Panc1 (cell line): ENCODE measurements at regions not wholly inside any gene's neighbourhood (a gene's known extent, or its start where the extent isn't known, plus 50 kb on each side); places are given as distances from the start of the nearest gene placed in this dataset.

Experiments used
- ATAC-seq: fragments of 200-7000 bp; cut with Tn5 transposase; 2 replicates; pipeline ENCODE4 v1.9.1; 2020; ENCODE audit warnings: mild to moderate bottlenecking, moderate library complexity
- BruUV-seq: library from RNA; stranded (reverse); fragments of 400-500 nt; replicated peaks from 2 replicates; lab custom pipeline; 2021; lab: Mats Ljungman, UMichigan
- CTCF ChIA-PET: fragments of 300-600 bp; sonication (Branson Sonifier 250); formaldehyde crosslinking; loops from one replicate; lab custom pipeline; 2022; ENCODE audit warnings: antibody characterized with exemption; lab: Charles Lee
- POLR2A ChIA-PET: fragments of 300-600 bp; sonication (Branson Sonifier 250); formaldehyde crosslinking; loops from one replicate; lab custom pipeline; 2022; ENCODE audit warnings: antibody characterized with exemption; lab: Charles Lee
- DNase-seq: peaks from one replicate; pipeline ENCODE4 v3.0.0-alpha.2; 2010; ENCODE audit warnings: low read depth, low spot score
- H3K27ac ChIP-seq: 2 replicates; pipeline ENCODE4 v1.5.1; 2011; ENCODE audit warnings: mild to moderate bottlenecking, low read length, inconsistent platforms
- H3K27me3 ChIP-seq: fragments of 200-500 bp; sonication (Bioruptor generic); 2 replicates; pipeline ENCODE4 v1.6.0; 2014; ENCODE audit warnings: low read length, inconsistent platforms; ENCODE audit not compliant: control insufficient read depth, insufficient read depth
- H3K36me3 ChIP-seq: fragments of 200-500 bp; sonication (Bioruptor generic); 2 replicates; pipeline ENCODE4 v1.5.1; 2014; ENCODE audit warnings: inconsistent platforms, mild to moderate bottlenecking, low read length, moderate library complexity; ENCODE audit not compliant: control insufficient read depth, insufficient read depth
- H3K4me1 ChIP-seq: 2 replicates; pipeline ENCODE4 v1.5.1; 2011; ENCODE audit warnings: inconsistent platforms, mild to moderate bottlenecking, low read length, moderate library complexity; ENCODE audit not compliant: control insufficient read depth, insufficient read depth
- H3K4me3 ChIP-seq, 2 experiments: 2 replicates each; pipeline ENCODE4 v1.5.1; 2011 to 2012; ENCODE audit warnings: low read depth in 2 of 2, low read length in 2 of 2, mild to moderate bottlenecking in 2 of 2, inconsistent platforms in 1 of 2, moderate library complexity in 1 of 2
- H3K9me3 ChIP-seq: fragments of 200-500 bp; sonication (Bioruptor generic); 2 replicates; pipeline ENCODE4 v1.5.1; 2014; ENCODE audit warnings: low read depth, mild to moderate bottlenecking, inconsistent platforms, low read length, moderate library complexity; ENCODE audit not compliant: control insufficient read depth, insufficient read depth
- CTCF ChIP-seq: fragments of 450-650 bp; IDR thresholded peaks from 2 replicates; pipeline ENCODE4 v1.5.1; 2017; ENCODE audit warnings: mild to moderate bottlenecking
- POLR2AphosphoS5 ChIP-seq: IDR thresholded peaks from 2 replicates; pipeline ENCODE4 v1.6.1; 2012; ENCODE audit warnings: mild to moderate bottlenecking, low read depth, low read length, moderate library complexity
- SIN3A ChIP-seq: IDR thresholded peaks from 2 replicates; pipeline ENCODE4 v1.6.1; 2012; ENCODE audit warnings: low read depth, mild to moderate bottlenecking, low read length, moderate library complexity, borderline replicate concordance; ENCODE audit not compliant: insufficient read depth
- TCF7L2 ChIP-seq: IDR thresholded peaks from 2 replicates; pipeline ENCODE4 v1.6.1; 2011; ENCODE audit warnings: mild to moderate bottlenecking, low read depth, low read length, inconsistent platforms
- in situ Hi-C: cut with HindIII; loops from 2 replicates; pipeline ENCODE4 v1.10.0; 2016; ENCODE audit warnings: low sequenced_read_pairs, low pct_unique_long_range_greater_than_20kb
- intact Hi-C: fragments of 100-400 bp; cut with micrococcal nuclease; formaldehyde crosslinking; loops from one replicate; pipeline ENCODE4 v1.10.0; 2022; ENCODE audit not compliant: unreplicated experiment
- TF ChIP-seq, protein P1 (sequence below), 2 experiments: IDR thresholded peaks; 2 replicates each; pipeline ENCODE4 v1.6.1; 2011 to 2012; ENCODE audit warnings: low read depth in 2 of 2, control low read depth in 1 of 2, low read length in 1 of 2, mild to moderate bottlenecking in 1 of 2, moderate library complexity in 1 of 2; ENCODE audit not compliant: insufficient read depth in 1 of 2

DNA sequence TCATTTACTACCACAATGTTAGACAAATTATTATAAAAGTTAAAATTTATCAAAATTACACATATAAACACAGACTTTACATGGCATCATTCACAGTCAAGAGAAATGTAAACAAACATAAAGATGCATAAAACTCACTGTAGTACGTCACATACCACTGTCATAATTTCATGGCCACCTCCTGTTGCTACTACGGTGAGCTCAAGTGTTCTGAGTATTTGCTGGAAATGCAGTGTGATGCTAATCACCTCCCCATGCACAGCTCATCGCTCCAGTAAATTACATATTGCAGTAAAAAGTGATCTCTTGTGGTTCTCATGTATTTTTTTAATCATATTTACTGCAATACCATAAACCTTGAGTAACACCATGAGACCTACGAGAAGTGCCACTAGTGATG is 247.7 kb upstream of the SFSWAP start:
- ATAC-seq: no peak
- no TSS peak for BruUV-seq
- TF ChIP-seq, protein P1, sequence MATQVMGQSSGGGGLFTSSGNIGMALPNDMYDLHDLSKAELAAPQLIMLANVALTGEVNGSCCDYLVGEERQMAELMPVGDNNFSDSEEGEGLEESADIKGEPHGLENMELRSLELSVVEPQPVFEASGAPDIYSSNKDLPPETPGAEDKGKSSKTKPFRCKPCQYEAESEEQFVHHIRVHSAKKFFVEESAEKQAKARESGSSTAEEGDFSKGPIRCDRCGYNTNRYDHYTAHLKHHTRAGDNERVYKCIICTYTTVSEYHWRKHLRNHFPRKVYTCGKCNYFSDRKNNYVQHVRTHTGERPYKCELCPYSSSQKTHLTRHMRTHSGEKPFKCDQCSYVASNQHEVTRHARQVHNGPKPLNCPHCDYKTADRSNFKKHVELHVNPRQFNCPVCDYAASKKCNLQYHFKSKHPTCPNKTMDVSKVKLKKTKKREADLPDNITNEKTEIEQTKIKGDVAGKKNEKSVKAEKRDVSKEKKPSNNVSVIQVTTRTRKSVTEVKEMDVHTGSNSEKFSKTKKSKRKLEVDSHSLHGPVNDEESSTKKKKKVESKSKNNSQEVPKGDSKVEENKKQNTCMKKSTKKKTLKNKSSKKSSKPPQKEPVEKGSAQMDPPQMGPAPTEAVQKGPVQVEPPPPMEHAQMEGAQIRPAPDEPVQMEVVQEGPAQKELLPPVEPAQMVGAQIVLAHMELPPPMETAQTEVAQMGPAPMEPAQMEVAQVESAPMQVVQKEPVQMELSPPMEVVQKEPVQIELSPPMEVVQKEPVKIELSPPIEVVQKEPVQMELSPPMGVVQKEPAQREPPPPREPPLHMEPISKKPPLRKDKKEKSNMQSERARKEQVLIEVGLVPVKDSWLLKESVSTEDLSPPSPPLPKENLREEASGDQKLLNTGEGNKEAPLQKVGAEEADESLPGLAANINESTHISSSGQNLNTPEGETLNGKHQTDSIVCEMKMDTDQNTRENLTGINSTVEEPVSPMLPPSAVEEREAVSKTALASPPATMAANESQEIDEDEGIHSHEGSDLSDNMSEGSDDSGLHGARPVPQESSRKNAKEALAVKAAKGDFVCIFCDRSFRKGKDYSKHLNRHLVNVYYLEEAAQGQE (IDR thresholded peaks at IDR 0.05; ENCODE audit: insufficient read depth in 1 of 2, low read depth in 2 of 2, low read length in 1 of 2): no peak
- no peak for TF ChIP-seq CTCF
- TF ChIP-seq SIN3A: no peak
- TF ChIP-seq TCF7L2: no peak
- no peak for TF ChIP-seq POLR2AphosphoS5
- no peak overlapping the region for H3K4me3 ChIP-seq
- DNase-seq: no peak
- peaks cover 20% of the 10 kb centered on the region for H3K27me3 ChIP-seq
- no peaks in the 10 kb centered on the region for H3K9me3 ChIP-seq
- H3K36me3 ChIP-seq: no peaks in the 10 kb centered on the region
- intact Hi-C loops: no loop called here
- in situ Hi-C loops: no loop called here
- H3K4me1 ChIP-seq: no peaks in the 10 kb centered on the region
- ChIA-PET CTCF (no interaction called here), POLR2A (no interaction called here)
- H3K27ac ChIP-seq: no peak overlapping the region

DNA sequence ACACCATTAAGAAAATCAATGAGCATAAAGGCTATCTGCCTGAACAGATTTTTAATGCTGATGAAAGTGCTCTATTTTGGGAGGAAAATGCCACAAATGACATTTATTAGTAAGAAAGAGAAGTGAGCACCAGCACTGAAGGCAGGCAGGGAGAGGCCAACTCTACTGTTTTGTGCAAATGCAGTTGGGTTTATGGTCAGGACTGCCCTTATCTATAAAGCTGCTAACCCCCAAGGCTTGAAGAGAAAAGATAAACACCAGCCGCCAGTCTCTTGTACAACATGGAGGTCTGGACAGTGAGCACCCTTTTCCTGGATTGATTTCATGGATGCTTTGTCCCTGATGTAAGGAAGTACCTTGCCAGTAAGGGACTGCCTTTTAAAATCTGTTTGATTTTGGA is 246.8 kb upstream of the SFSWAP start:
- TF ChIP-seq, protein P1 (IDR thresholded peaks at IDR 0.05; ENCODE audit: insufficient read depth in 1 of 2, low read depth in 2 of 2, low read length in 1 of 2): no peak
- TF ChIP-seq CTCF (no peak), POLR2AphosphoS5 (no peak), SIN3A (no peak), TCF7L2 (no peak)

More for the DNA sequence above, 246.8 kb upstream of the SFSWAP start:
- no peaks in the 10 kb centered on the region for H3K36me3 ChIP-seq
- peaks cover 18% of the 10 kb centered on the region for H3K27me3 ChIP-seq
- intact Hi-C loops: no loop called here
- ChIA-PET POLR2A (no interaction called here), CTCF (no interaction called here)
- H3K27ac ChIP-seq: no peak overlapping the region
- H3K4me3 ChIP-seq: no peak overlapping the region
- no TSS peak for BruUV-seq
- H3K4me1 ChIP-seq: no peaks in the 10 kb centered on the region
- H3K9me3 ChIP-seq: no peaks in the 10 kb centered on the region
- DNase-seq (no peak), ATAC-seq (no peak)
- in situ Hi-C loops: no loop called here
